HG02763 (cell line): ENCODE measurements at regions not wholly inside any gene's neighbourhood (a gene's known extent, or its start where the extent isn't known, plus 50 kb on each side); places are given as distances from the start of the nearest gene placed in this dataset.

Experiments
- ATAC-seq: cut with Tn5 transposase; IDR thresholded peaks from one replicate; pipeline ENCODE4 v1.9.1; 2021; ENCODE audit warnings: mild to moderate bottlenecking, moderate library complexity; ENCODE audit not compliant: unreplicated experiment

DNA sequence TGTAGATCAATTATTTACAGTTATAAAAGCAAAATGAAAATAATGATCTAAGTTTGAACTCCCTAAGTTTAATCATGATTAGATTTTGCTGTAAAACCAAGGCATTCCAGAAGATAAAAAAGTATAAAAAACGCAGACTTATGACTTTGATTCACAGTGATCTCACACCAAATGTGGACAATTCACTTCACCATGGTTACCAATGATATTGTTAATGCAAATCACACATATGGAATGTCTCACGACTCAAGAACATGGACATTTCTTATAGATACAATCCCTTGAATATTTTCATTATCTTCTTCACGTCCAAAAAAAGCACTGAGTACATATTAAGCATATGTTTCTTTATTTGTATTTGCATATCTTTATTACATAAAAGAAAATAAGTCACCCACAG is 1054.2 kb downstream of the NAALADL2 start:
- no peak for ATAC-seq

DNA sequence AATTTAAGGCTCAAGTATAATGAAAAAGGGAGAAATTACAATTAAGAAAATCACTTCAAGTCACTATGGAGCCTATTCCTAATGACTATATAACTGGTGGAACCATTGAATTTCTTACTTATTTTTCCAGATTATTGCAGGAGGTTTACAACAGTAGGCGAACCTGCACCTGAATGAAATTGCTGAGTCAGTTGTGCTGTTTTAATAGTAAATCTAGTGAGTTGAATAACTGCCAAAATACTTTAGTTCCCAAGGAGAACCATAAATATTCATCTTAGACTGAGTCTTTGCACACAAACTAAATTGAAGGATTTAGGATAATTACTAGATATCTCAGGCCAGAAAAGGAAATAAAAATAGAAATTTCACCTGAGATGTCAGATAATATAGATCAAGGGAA is 1052.8 kb downstream of the NAALADL2 start:
- ATAC-seq, result no peak

DNA sequence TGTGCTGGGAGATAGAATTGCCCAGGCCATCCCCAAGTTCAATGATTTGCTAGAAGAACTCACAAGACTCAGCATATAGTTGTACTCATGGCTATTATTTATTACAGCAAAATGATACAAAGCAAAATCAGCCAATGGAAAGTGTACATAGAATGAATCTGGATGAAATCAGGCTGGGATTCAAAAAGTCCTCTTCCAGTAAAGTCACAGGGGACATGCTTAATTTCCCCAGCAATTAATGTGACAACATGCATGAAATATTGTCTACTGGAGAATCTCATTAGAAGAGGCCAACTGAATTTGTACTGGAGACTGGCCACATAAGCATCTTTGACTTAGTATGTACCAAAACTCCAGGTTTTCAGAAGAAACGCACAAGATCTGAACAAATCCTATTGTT is 1043.1 kb downstream of the NAALADL2 start:
- ATAC-seq, result no peak

DNA sequence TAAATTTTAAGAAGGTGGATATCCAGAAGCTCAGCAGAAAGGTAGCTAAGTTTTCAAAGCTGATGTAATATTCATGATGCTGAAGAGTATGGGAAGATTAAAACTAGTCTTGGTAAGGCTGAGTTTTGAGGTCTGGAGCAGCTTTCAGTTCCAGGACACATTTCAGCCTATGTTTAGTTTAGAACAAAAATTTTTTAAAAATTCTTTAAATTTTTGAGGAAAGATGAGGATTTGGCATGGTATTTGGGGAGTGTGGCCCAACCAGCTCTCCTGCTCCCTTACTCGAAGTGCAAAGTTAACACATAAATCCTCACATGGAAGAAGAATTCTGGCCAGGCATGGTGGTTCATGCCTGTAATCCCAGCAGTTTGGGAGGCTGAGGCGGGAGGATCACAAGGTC is 1039.1 kb downstream of the NAALADL2 start:
- ATAC-seq, result no peak

DNA sequence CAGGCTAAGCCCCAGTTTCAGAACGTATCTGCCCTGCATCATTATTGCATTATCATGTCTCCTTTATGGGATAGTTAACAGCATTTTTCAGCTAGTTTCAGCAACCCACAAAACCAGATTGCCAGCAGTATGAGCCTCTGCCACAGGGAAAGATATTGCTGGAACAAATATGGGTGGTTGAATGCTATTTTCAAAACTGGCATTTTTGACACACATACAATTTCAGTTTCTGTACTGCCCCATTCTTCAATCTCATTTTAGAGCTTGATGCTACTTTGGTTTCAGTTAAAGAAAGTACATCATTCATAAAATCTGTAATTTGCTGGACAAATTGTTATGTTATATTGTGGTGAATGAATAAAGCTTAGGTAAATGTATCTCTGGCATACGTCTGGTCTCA is 1037.5 kb downstream of the NAALADL2 start:
- no peak for ATAC-seq

DNA sequence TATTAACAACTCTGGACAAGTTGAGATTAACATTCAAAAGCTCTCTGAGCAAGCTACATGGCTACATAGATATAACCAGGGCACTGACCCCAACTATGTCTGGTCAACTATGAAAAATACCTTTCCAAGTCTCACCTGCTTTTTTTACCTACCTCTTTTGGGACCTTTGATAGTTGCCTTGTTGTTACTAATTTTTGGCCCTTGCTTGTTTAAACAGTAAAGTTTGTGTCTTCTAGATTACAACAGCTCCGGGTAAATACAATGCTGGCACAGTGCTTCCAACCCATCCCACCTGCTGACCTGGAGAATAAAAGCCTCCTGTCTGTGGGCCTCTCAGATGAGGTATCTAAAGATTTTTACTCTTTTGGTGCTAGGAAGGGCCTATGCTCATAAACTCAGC is 1036.6 kb downstream of the NAALADL2 start:
- no peak for ATAC-seq

DNA sequence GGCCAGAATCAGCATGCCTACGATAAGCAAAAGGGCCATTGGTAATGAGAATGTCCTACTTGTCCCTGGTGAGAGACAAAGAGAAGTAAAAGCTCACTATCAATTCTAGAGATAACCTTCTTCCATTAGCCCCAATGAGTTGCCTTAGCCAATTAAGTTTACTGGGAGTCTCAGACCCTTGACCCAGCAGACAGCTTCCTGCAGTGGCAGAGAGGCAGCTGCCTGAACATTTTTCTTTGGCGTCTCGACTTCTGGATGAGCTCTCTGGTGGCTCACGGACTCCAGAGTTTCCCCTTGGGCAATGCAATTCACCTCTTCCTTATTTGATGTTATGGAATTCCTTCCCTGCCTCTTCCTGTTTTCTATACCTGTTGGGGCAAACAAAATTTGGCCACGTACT is 1034.4 kb downstream of the NAALADL2 start:
- ATAC-seq, result no peak

DNA sequence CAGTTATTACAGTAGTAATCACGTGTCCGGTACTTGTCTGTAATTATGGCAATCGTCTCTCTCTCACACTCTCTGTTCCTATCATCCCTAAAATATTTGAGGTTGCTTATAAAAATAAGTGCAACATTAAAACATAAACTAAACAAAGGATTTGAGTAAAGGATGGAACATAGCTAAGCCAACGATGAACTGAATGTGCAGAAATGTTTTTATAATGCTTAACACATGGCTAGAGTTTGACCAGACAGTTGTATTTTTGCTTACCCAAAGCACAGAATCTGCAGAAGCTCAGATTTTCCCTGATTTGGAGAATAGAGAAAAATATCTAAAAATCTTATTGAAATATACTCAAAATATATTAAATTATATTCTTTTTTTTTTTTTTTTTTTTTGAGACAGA is 1030.9 kb downstream of the NAALADL2 start:
- no peak for ATAC-seq

DNA sequence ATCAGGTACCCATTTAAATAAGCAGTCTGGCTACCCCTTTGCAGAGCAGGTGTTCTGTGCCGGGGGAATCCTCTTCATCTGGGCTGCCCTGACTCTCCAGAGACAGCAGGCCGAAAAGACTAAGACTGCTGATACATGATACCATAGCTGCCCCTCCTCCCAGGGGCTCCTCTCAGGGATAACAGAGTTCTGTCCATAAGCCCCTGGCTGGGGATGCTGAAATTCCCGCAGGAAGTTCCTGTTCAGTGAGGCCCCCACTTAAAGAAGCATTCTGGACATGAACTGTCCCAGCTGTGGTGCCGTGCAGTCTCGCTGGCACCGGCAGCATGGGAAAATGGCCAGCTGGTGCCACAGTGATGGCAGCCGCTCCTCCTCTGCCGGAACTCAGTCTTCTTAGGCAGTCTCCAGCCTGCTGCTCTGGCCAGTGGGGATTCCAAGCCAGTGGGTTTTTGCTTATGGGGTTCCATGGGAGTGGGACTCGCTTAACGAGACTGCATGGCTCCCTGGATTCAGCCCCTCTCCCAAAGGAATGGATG is 1026.2 kb downstream of the NAALADL2 start:
- no peak for ATAC-seq

DNA sequence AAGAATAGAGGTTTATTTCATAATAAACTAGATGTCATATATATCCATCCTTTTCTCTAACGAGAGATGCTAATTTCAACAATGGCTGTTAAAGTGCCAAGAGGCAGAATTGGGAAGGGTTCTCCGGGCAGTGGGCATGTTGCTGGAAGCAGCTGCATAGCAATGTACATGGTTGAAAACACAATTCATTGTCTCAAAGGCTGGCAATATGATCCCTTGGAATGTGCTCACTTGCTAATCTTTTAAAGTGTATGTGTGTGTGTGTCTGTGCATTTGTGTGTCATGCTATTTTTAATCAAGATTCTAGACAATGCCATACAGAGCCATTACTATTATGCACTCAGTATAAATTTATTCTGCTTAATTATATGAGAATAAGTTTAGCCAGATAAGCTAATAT is 1020.3 kb downstream of the NAALADL2 start:
- no peak for ATAC-seq

DNA sequence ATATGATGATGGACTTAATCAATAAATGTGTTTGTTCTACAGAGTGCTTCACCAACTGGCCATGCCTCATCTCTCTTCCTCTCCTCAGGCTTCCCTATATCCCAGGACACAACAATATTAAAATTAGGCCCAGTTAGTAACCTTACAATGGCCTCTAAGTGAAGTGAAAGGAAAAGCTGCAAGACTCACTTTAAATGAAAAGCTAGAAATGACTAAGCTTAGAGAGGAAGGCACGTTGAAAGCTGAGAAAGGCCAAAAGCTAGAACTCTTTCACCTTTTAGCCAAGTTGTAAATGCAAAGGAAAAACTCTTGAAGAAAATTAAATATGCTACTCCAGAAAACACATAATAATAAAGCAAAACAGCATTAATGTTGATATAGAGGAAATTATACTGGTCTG is 1010.3 kb downstream of the NAALADL2 start:
- no peak for ATAC-seq

DNA sequence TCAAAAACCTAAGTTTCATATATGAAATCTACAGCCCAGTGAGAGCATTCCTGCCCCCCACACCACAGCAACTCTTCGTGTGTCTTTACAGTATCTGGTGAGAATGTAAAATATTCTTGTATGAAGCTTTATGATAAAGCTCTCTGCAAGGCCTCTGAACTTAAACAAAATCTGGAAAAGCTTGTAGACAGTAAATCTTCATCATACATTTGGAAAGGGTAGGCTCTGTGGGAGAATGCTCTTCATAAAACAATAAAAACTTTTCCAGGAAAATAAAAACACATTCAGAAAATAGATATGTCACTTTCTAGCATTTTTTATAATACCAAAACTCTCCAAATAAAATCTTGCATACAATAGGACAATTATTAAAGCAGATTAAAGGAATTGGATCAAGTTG is 1009.5 kb downstream of the NAALADL2 start:
- no peak for ATAC-seq

DNA sequence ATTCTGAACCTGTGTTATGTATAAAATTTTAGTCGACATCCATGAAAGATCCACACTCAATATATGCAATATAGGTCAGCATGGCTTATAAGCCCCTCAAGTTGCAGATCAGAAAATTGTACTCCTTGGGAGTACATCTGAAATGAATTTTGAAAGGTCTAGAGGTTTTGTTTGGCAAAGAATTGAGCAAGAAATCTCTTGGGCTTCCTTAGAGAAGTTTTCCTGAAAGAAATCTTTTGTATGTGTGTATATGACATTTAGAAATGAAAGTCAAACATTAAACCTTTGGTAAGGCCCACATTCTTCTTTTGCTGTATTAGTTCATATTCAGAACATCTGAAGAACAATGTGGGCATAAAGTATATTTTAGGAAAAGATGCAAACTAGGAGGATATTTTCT is 1006.6 kb downstream of the NAALADL2 start:
- ATAC-seq, result no peak

DNA sequence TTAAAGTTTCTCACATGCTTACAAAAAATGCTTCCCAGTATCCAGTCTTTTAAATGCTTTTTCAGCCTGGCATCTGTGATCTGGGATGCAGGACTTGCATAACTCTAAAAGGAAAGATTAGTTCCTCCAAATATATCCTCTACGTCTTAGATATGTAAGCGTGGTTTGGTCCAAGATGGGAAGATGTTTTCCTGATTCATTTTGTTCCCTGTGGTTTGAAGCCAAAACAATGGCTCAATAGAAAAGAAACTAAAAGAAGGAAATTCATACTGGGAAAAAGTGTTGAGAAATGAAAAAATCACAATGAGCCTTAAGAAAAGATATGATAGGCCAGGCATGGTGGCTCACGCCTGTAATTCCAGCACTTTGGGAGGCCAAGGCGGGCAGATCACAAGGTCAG is 1002.8 kb downstream of the NAALADL2 start:
- ATAC-seq, result no peak
